ENCODE measurements at regions not wholly inside any gene's neighbourhood (a gene's known extent, or its start where the extent isn't known, plus 50 kb on each side); places are given as distances from the start of the nearest gene placed in this dataset.

GRCh38 chr3:180319461-180319860 is 282.5 kb upstream of the TTC14 start:
- no peaks in the 10 kb centered on the region for H3K27me3 ChIP-seq (ENCODE audit: control insufficient read depth, insufficient read depth, low read length)
- no peak for DNase-seq (ENCODE audit: low read depth)
- no peak overlapping the region for H3K4me3 ChIP-seq (ENCODE audit: low read depth, low read length)
- TF ChIP-seq CTCF (IDR thresholded peaks at IDR 0.05; ENCODE audit: insufficient read depth, low read length, poor library complexity, severe bottlenecking) = no peak
- no peaks in the 10 kb centered on the region for H3K36me3 ChIP-seq (ENCODE audit: control insufficient read depth, insufficient read depth, low read length)

GRCh38 chr3:180320631-180321030 is 281.3 kb upstream of the TTC14 start:
- Histone ChIP-seq H3K36me3 (ENCODE audit: control insufficient read depth, insufficient read depth, low read length) (no peaks in the 10 kb centered on the region), H3K27me3 (ENCODE audit: control insufficient read depth, insufficient read depth, low read length) (no peaks in the 10 kb centered on the region), H3K4me3 (ENCODE audit: low read depth, low read length) (no peak overlapping the region)
- TF ChIP-seq CTCF (IDR thresholded peaks at IDR 0.05; ENCODE audit: insufficient read depth, low read length, poor library complexity, severe bottlenecking) = no peak
- no peak for DNase-seq (ENCODE audit: low read depth)

GRCh38 chr3:180321534-180321933 is 280.4 kb upstream of the TTC14 start:
- Histone ChIP-seq H3K4me3 (ENCODE audit: low read depth, low read length) (no peak overlapping the region), H3K27me3 (ENCODE audit: control insufficient read depth, insufficient read depth, low read length) (no peaks in the 10 kb centered on the region), H3K36me3 (ENCODE audit: control insufficient read depth, insufficient read depth, low read length) (no peaks in the 10 kb centered on the region)
- no peak for TF ChIP-seq CTCF (IDR thresholded peaks at IDR 0.05; ENCODE audit: insufficient read depth, low read length, poor library complexity, severe bottlenecking)
- DNase-seq (ENCODE audit: low read depth) = no peak

- no peak for TF ChIP-seq CTCF (IDR thresholded peaks at IDR 0.05; ENCODE audit: insufficient read depth, low read length, poor library complexity, severe bottlenecking)
- Histone ChIP-seq H3K36me3 (ENCODE audit: control insufficient read depth, insufficient read depth, low read length) (no peaks in the 10 kb centered on the region), H3K4me3 (ENCODE audit: low read depth, low read length) (no peak overlapping the region), H3K27me3 (ENCODE audit: control insufficient read depth, insufficient read depth, low read length) (no peaks in the 10 kb centered on the region)
- no peak for DNase-seq (ENCODE audit: low read depth)
These were observed 279.1 kb upstream of the TTC14 start for GRCh38 chr3:180322829-180323228.

- Histone ChIP-seq H3K36me3 (ENCODE audit: control insufficient read depth, insufficient read depth, low read length) (no peaks in the 10 kb centered on the region), H3K4me3 (ENCODE audit: low read depth, low read length) (no peak overlapping the region), H3K27me3 (ENCODE audit: control insufficient read depth, insufficient read depth, low read length) (no peaks in the 10 kb centered on the region)
- no peak for DNase-seq (ENCODE audit: low read depth)
- TF ChIP-seq CTCF (IDR thresholded peaks at IDR 0.05; ENCODE audit: insufficient read depth, low read length, poor library complexity, severe bottlenecking) = no peak
These were observed 277.2 kb upstream of the TTC14 start for GRCh38 chr3:180324791-180325190.

GRCh38 chr3:180325533-180325932 is 276.4 kb upstream of the TTC14 start:
- no peak for DNase-seq (ENCODE audit: low read depth)
- no peak for TF ChIP-seq CTCF (IDR thresholded peaks at IDR 0.05; ENCODE audit: insufficient read depth, low read length, poor library complexity, severe bottlenecking)
- H3K4me3 ChIP-seq (ENCODE audit: low read depth, low read length) = no peak overlapping the region
- no peaks in the 10 kb centered on the region for H3K36me3 ChIP-seq (ENCODE audit: control insufficient read depth, insufficient read depth, low read length)
- H3K27me3 ChIP-seq (ENCODE audit: control insufficient read depth, insufficient read depth, low read length) = no peaks in the 10 kb centered on the region

Measured in kidney epithelial cell (primary cell).